SK-MEL-5 (cell line): ENCODE measurements at regions not wholly inside any gene's neighbourhood (a gene's known extent, or its start where the extent isn't known, plus 50 kb on each side); places are given as distances from the start of the nearest gene placed in this dataset.
"Not testable (repeated sequence)": the region's sequence is repeated elsewhere in the genome, so short reads cannot be mapped to it uniquely, and the experiment has no call there.

Source experiments
- DNase-seq: peaks from one replicate; pipeline ENCODE4 v3.0.0-alpha.2; 2016; ENCODE audit warnings: low read depth, low spot score
- in situ Hi-C: cut with HindIII; loops from 2 replicates; pipeline ENCODE4 v1.10.0; 2016; ENCODE audit warnings: low sequenced_read_pairs, high pct_unique_total_duplicates, low pct_unique_long_range_greater_than_20kb

GRCh38 chr7:52197221-52197620 lies 838.2 kb upstream of the POM121L12 start:
- no peak for DNase-seq
- in situ Hi-C loops, result no loop called here

GRCh38 chr7:52195664-52196063 lies 839.8 kb upstream of the POM121L12 start:
- no peak for DNase-seq
- in situ Hi-C loops, result no loop called here

GRCh38 chr7:52189153-52189778 lies 846.2 kb upstream of the POM121L12 start:
- in situ Hi-C loops, result no loop called here
- no peak for DNase-seq

- in situ Hi-C loops, result no loop called here
- no peak for DNase-seq
These were observed 851.3 kb upstream of the POM121L12 start for GRCh38 chr7:52184006-52184703.

GRCh38 chr7:52179934-52180333 lies 855.5 kb upstream of the POM121L12 start:
- in situ Hi-C loops, result no loop called here
- DNase-seq, result no peak

- in situ Hi-C loops, result no loop called here
- DNase-seq, result peak; percentile 66
These were observed 851.5 kb upstream of the COBL start for GRCh38 chr7:52168085-52168484.

GRCh38 chr7:52163311-52163710 lies 846.7 kb upstream of the COBL start:
- in situ Hi-C loops, result no loop called here
- no peak for DNase-seq

GRCh38 chr7:52161483-52161882 lies 844.9 kb upstream of the COBL start:
- in situ Hi-C loops, result no loop called here

GRCh38 chr7:52159421-52159820 lies 842.8 kb upstream of the COBL start:
- peak; percentile 29 for DNase-seq
- in situ Hi-C loops, result not testable (repeated sequence)

More at GRCh38 chr7:52161483-52161882, 844.9 kb upstream of the COBL start:
- DNase-seq, result no peak

- peak; percentile 25 for DNase-seq
- in situ Hi-C loops, result no loop called here
These were observed 837.8 kb upstream of the COBL start for GRCh38 chr7:52154382-52154781.

- no peak for DNase-seq
- in situ Hi-C loops, result no loop called here
These were observed 835.0 kb upstream of the COBL start for GRCh38 chr7:52151559-52151958.

GRCh38 chr7:52150952-52151351 lies 834.3 kb upstream of the COBL start:
- DNase-seq, result no peak
- in situ Hi-C loops, result no loop called here

- no peak for DNase-seq
- in situ Hi-C loops, result no loop called here
These were observed 830.4 kb upstream of the COBL start for GRCh38 chr7:52146871-52147634.

- no peak for DNase-seq
- in situ Hi-C loops, result no loop called here
These were observed 826.6 kb upstream of the COBL start for GRCh38 chr7:52143219-52143618.

- in situ Hi-C loops, result no loop called here
- DNase-seq, result no peak
These were observed 824.2 kb upstream of the COBL start for GRCh38 chr7:52140851-52141250.

- in situ Hi-C loops, result no loop called here
- DNase-seq, result no peak
These were observed 818.8 kb upstream of the COBL start for GRCh38 chr7:52135403-52135802.

GRCh38 chr7:52129278-52129677 lies 812.7 kb upstream of the COBL start:
- in situ Hi-C loops, result no loop called here
- no peak for DNase-seq

- in situ Hi-C loops, result no loop called here
- no peak for DNase-seq
These were observed 804.3 kb upstream of the COBL start for GRCh38 chr7:52120912-52121311.

GRCh38 chr7:52119537-52119936 lies 802.9 kb upstream of the COBL start:
- in situ Hi-C loops, result no loop called here
- no peak for DNase-seq
